IMR-90 (cell line): ENCODE measurements at regions not wholly inside any gene's neighbourhood (a gene's known extent, or its start where the extent isn't known, plus 50 kb on each side); places are given as distances from the start of the nearest gene placed in this dataset.

Source experiments
- ATAC-seq: fragments of 200-7000 bp; cut with Tn5 transposase; 2 replicates; pipeline ENCODE4 v1.9.1; 2020; ENCODE audit warnings: low read depth, mild to moderate bottlenecking, moderate library complexity
- BruUV-seq: library from RNA; stranded (reverse); fragments of 400-500 nt; replicated peaks from 2 replicates; lab custom pipeline; 2021; lab: Mats Ljungman, UMichigan
- CTCF ChIA-PET: fragments of 300-600 bp; formaldehyde crosslinking; extraction: SDS; loops from one replicate; lab custom pipeline; 2021; ENCODE audit warnings: antibody characterized with exemption; lab: Yijun Ruan, JAX
- POLR2A ChIA-PET: fragments of 300-600 bp; sonication (Branson Sonifier 250); formaldehyde crosslinking; loops from one replicate; lab custom pipeline; 2022; ENCODE audit warnings: antibody characterized with exemption; ENCODE audit not compliant: unreplicated experiment; lab: Charles Lee
- DNase-seq: peaks from one replicate; pipeline ENCODE4 v3.0.0; 2013
- H2AFZ ChIP-seq: replicated peaks from 2 replicates; pipeline ENCODE3; 2013; ENCODE audit warnings: low read length, mild to moderate bottlenecking; ENCODE audit not compliant: poor library complexity
- H2AK5ac ChIP-seq: 2 replicates; pipeline ENCODE4 v1.6.1; 2013; ENCODE audit warnings: low read depth, low read length, inconsistent platforms
- H2AK9ac ChIP-seq: replicated peaks from 2 replicates; pipeline ENCODE3; 2013; ENCODE audit warnings: mild to moderate bottlenecking, low read depth, low read length, moderate library complexity; ENCODE audit not compliant: poor library complexity
- H2BK120ac ChIP-seq: 2 replicates; pipeline ENCODE4 v1.6.1; 2013; ENCODE audit warnings: low read depth, low read length, inconsistent platforms
- H2BK15ac ChIP-seq: 3 replicates; pipeline ENCODE4 v1.6.1; 2013; ENCODE audit warnings: low read depth, low read length, inconsistent platforms
- H2BK20ac ChIP-seq: 2 replicates; pipeline ENCODE4 v1.6.1; 2013; ENCODE audit warnings: low read depth, mild to moderate bottlenecking, inconsistent platforms, low read length, moderate library complexity
- H2BK5ac ChIP-seq: 2 replicates; pipeline ENCODE4 v1.6.1; 2013; ENCODE audit warnings: mild to moderate bottlenecking, low read depth, low read length, inconsistent platforms; ENCODE audit not compliant: poor library complexity, severe bottlenecking
- H3K14ac ChIP-seq: replicated peaks from 2 replicates; pipeline ENCODE4 v1.6.1; 2013; ENCODE audit warnings: low read depth, low read length, inconsistent platforms
- H3K18ac ChIP-seq: 2 replicates; pipeline ENCODE4 v1.6.1; 2013; ENCODE audit warnings: low read depth, low read length, control low read depth
- H3K23ac ChIP-seq: 2 replicates; pipeline ENCODE4 v1.6.1; 2013; ENCODE audit warnings: low read depth, low read length, inconsistent platforms
- H3K27ac ChIP-seq: 2 replicates; pipeline ENCODE4 v1.5.1; 2013; ENCODE audit warnings: mild to moderate bottlenecking, control low read depth, low read length; ENCODE audit not compliant: insufficient read depth
- H3K27me3 ChIP-seq: 2 replicates; pipeline ENCODE4 v1.6.1; 2013; ENCODE audit warnings: low read length; ENCODE audit not compliant: control insufficient read depth, insufficient read depth
- H3K36me3 ChIP-seq: 2 replicates; pipeline ENCODE4 v1.6.1; 2013; ENCODE audit warnings: low read length, mixed read lengths; ENCODE audit not compliant: control insufficient read depth, insufficient read depth
- H3K4ac ChIP-seq: 2 replicates; pipeline ENCODE4 v1.6.1; 2013; ENCODE audit warnings: low read depth, low read length, inconsistent platforms
- H3K4me1 ChIP-seq: 2 replicates; pipeline ENCODE4 v1.6.1; 2013; ENCODE audit warnings: low read length, mixed read lengths; ENCODE audit not compliant: control insufficient read depth, insufficient read depth
- H3K4me2 ChIP-seq: 2 replicates; pipeline ENCODE4 v1.6.1; 2013; ENCODE audit warnings: low read depth, mild to moderate bottlenecking, control low read depth, low read length, moderate library complexity
- H3K4me3 ChIP-seq: 2 replicates; pipeline ENCODE4 v1.5.1; 2013; ENCODE audit warnings: low read depth, mild to moderate bottlenecking, control low read depth, low read length, moderate library complexity; ENCODE audit not compliant: insufficient read depth
- H3K56ac ChIP-seq: 2 replicates; pipeline ENCODE4 v1.6.1; 2013; ENCODE audit warnings: low read length, inconsistent platforms; ENCODE audit not compliant: insufficient read depth; ENCODE audit errors: extremely low read depth
- H3K79me1 ChIP-seq, 2 experiments: 2 replicates each; pipeline ENCODE4 v1.6.1; 2013; ENCODE audit warnings: low read length in 2 of 2, inconsistent platforms in 1 of 2, low read depth in 1 of 2
- H3K9ac ChIP-seq: 2 replicates; pipeline ENCODE4 v1.6.1; 2013; ENCODE audit warnings: low read depth, low read length, control low read depth
- H3K9me1 ChIP-seq: 2 replicates; pipeline ENCODE4 v1.6.1; 2013; ENCODE audit warnings: low read length, inconsistent platforms; ENCODE audit not compliant: insufficient read depth
- H3K9me3 ChIP-seq: 2 replicates; pipeline ENCODE4 v1.6.1; 2013; ENCODE audit warnings: low read length; ENCODE audit not compliant: control insufficient read depth, insufficient read depth
- H4K20me1 ChIP-seq: 2 replicates; pipeline ENCODE4 v1.6.1; 2013; ENCODE audit warnings: low read length, inconsistent platforms; ENCODE audit not compliant: insufficient read depth
- H4K5ac ChIP-seq: 2 replicates; pipeline ENCODE4 v1.6.1; 2013; ENCODE audit warnings: mild to moderate bottlenecking, low read depth, low read length, control low read depth
- H4K8ac ChIP-seq, 2 experiments: 2 replicates each; pipeline ENCODE4 v1.6.1; 2013; ENCODE audit warnings: low read depth in 2 of 2, low read length in 2 of 2, control low read depth in 1 of 2, inconsistent platforms in 1 of 2
- H4K91ac ChIP-seq: 2 replicates; pipeline ENCODE4 v1.6.1; 2013; ENCODE audit warnings: low read depth, low read length, inconsistent platforms; ENCODE audit not compliant: insufficient read depth
- CEBPB ChIP-seq: IDR thresholded peaks from 2 replicates; pipeline ENCODE4 v1.6.1; 2012; ENCODE audit warnings: low read depth, low read length, improper control_type of control experiment
- CHD1 ChIP-seq: IDR thresholded peaks from 2 replicates; pipeline ENCODE4 v1.6.1; 2012; ENCODE audit warnings: low read depth, low read length, improper control_type of control experiment
- FOS ChIP-seq: fragments of 150-350 bp; IDR thresholded peaks from 2 replicates; pipeline ENCODE4 v1.6.1; 2016; ENCODE audit warnings: low read depth, low read length
- POLR2A ChIP-seq: IDR thresholded peaks from 2 replicates; pipeline ENCODE4 v1.6.1; 2012; ENCODE audit warnings: mild to moderate bottlenecking, low read depth, low read length
- SMC3 ChIP-seq: fragments of 150-350 bp; IDR thresholded peaks from 2 replicates; pipeline ENCODE4 v1.6.1; 2016; ENCODE audit warnings: low read depth, mild to moderate bottlenecking, antibody characterized with exemption, low read length, moderate library complexity
- dilution Hi-C: fragments of 300-500 bp; cut with HindIII; formaldehyde crosslinking; loops from one replicate; pipeline ENCODE4 v1.14.3; 2018; ENCODE audit warnings: low sequenced_read_pairs; ENCODE audit not compliant: unreplicated experiment
- in situ Hi-C: fragments of 300-500 bp; cut with MboI; formaldehyde crosslinking; loops from 3 replicates; pipeline ENCODE4 v1.14.3; 2019; ENCODE audit warnings: low sequenced_read_pairs, inconsistent platforms, mixed read lengths
- intact Hi-C: fragments of 100-400 bp; cut with micrococcal nuclease; formaldehyde crosslinking; loops from 2 replicates; pipeline ENCODE4 v1.10.0; 2022
- TF ChIP-seq, protein P1 (sequence below): conservative IDR thresholded peaks from 2 replicates; pipeline ENCODE4 v1.5.1; 2012; ENCODE audit warnings: mild to moderate bottlenecking, low read depth, low read length, improper control_type of control experiment
- TF ChIP-seq, protein P2 (sequence below): fragments of 150-350 bp; IDR thresholded peaks from 2 replicates; pipeline ENCODE4 v1.6.1; 2017; ENCODE audit warnings: mild to moderate bottlenecking, antibody characterized with exemption, low read length, low read depth

DNA sequence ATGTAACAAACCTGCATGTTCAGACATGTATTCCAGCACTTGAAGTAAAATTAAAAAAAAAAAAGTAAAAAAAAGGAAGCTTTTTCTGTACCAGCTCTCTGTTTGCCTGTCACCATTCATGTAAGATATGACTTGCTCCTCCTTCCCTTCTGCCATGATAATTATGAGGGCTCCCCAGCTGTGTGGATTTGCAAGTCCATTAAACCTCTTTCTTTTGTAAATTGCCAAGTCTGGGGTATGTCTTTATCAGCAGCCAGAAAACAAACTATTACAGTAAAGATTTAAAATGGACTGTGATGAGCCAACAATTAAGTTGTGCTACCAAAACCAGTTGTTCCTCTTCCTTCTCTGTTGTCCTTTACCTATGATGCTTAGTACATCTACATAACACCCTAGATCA is 619.6 kb downstream of the ARL4A start:
- no TSS peak for BruUV-seq
- dilution Hi-C loops, result no loop called here
- Histone ChIP-seq H2BK20ac (no peak overlapping the region), H4K8ac (no peak overlapping the region), H2AK5ac (no peak overlapping the region), H3K4me3 (no peak overlapping the region), H2AK9ac (no peak overlapping the region), H3K36me3 (no peaks in the 10 kb centered on the region), H3K27me3 (no peaks in the 10 kb centered on the region), H2AFZ (no peak overlapping the region), H3K9me3 (peaks cover 2% of the 10 kb centered on the region), H2BK5ac (no peak overlapping the region), H3K56ac (no peak overlapping the region), H4K91ac (no peak overlapping the region), H3K4ac (no peak overlapping the region), H3K9ac (no peak overlapping the region), H2BK120ac (no peak overlapping the region), H3K27ac (no peak overlapping the region), H3K79me1 (no peaks in the 10 kb centered on the region), H3K9me1 (no peaks in the 10 kb centered on the region), H2BK15ac (no peak overlapping the region), H3K18ac (no peak overlapping the region), H4K5ac (no peak overlapping the region), H3K4me2 (no peak overlapping the region), H3K23ac (no peak overlapping the region), H4K20me1 (no peaks in the 10 kb centered on the region), H3K14ac (no peak overlapping the region), H3K4me1 (no peaks in the 10 kb centered on the region)
- intact Hi-C loops, result no loop called here
- CTCF ChIA-PET, result no interaction called here
- in situ Hi-C loops, result no loop called here
- no peak for DNase-seq
- POLR2A ChIA-PET, result no interaction called here
- no peak for TF ChIP-seq POLR2A
- TF ChIP-seq FOS, result no peak
- no peak for TF ChIP-seq CEBPB
- no peak for TF ChIP-seq SMC3
- TF ChIP-seq, protein P1, sequence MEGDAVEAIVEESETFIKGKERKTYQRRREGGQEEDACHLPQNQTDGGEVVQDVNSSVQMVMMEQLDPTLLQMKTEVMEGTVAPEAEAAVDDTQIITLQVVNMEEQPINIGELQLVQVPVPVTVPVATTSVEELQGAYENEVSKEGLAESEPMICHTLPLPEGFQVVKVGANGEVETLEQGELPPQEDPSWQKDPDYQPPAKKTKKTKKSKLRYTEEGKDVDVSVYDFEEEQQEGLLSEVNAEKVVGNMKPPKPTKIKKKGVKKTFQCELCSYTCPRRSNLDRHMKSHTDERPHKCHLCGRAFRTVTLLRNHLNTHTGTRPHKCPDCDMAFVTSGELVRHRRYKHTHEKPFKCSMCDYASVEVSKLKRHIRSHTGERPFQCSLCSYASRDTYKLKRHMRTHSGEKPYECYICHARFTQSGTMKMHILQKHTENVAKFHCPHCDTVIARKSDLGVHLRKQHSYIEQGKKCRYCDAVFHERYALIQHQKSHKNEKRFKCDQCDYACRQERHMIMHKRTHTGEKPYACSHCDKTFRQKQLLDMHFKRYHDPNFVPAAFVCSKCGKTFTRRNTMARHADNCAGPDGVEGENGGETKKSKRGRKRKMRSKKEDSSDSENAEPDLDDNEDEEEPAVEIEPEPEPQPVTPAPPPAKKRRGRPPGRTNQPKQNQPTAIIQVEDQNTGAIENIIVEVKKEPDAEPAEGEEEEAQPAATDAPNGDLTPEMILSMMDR, result no peak
- TF ChIP-seq, protein P2, sequence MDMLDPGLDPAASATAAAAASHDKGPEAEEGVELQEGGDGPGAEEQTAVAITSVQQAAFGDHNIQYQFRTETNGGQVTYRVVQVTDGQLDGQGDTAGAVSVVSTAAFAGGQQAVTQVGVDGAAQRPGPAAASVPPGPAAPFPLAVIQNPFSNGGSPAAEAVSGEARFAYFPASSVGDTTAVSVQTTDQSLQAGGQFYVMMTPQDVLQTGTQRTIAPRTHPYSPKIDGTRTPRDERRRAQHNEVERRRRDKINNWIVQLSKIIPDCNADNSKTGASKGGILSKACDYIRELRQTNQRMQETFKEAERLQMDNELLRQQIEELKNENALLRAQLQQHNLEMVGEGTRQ, result no peak
- TF ChIP-seq CHD1, result no peak
- ATAC-seq, result no peak
